ENCODE measurements at regions not wholly inside any gene's neighbourhood (a gene's known extent, or its start where the extent isn't known, plus 50 kb on each side); places are given as distances from the start of the nearest gene placed in this dataset.

DNA sequence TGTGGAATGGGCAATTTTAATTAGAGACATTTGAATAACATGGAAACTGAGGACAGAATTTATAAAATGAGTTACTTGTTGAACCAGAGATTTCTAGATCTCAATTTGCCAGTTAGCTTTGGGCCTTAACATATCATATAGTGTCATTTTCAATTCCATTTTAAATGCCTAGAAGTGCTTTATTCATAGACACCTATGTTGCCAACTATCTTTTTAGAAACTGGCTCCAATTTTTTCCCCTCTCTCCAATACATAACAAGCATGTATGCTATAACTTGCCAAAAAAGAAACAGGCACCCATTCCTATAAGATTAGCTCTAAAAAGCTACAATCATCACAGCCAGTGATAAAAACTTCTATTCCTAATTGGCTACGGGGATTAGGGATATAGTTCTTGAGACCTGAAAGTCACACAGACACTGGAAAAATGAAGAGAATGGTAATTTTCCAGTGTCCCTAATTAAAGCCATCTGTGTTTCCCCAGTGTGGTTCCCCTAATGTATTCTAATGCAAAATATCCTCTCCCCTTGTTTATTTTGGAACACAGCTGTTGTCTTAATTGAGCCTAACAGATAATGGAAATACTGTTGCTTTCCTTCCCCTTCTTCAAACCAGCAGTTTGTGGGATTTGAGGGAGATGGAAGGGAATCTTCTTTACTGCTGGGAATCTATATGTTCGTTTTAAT lies 205.5 kb upstream of the FSHR start:
- TF ChIP-seq CTCF (IDR thresholded peaks at IDR 0.05): no peak
- WGBS (ENCODE audit: insufficient coverage): no CpG with 5 or more reads among the region's 2 CpGs

GRCh38 chr2:49355611-49356010 lies 201.3 kb upstream of the FSHR start:
- no peak overlapping the region for H3K9ac ChIP-seq (ENCODE audit: insufficient read depth, low read length, poor library complexity, severe bottlenecking)
- H3K4me3 Mint-ChIP-seq: no peak overlapping the region
- peaks cover 0 to 9% (median 3%) of the 10 kb centered on the region in 7 donors for H3K9me3 Mint-ChIP-seq
- no peak overlapping the region for H3K27ac ChIP-seq (ENCODE audit: low read depth in 1 of 2, low read length in 2 of 2)
- H2AFZ ChIP-seq (ENCODE audit: insufficient read depth, low read depth, low read length, poor library complexity, severe bottlenecking): no peak overlapping the region
- H3K79me2 ChIP-seq (ENCODE audit: insufficient read depth, low read length): no peaks in the 10 kb centered on the region
- H3K4me1 ChIP-seq (ENCODE audit: control insufficient read depth in 1 of 2, insufficient read depth in 2 of 2, low read length in 2 of 2): no peaks in the 10 kb centered on the region
- DNase-seq: no peak
- no peaks in the 10 kb centered on the region for H3K36me3 Mint-ChIP-seq
- H3K4me2 ChIP-seq (replicated peaks; ENCODE audit: extremely low read depth, low read length, poor library complexity, severe bottlenecking): no peak overlapping the region
- H3K4me3 ChIP-seq (replicated peaks in 1 of 3; ENCODE audit: low read depth in 2 of 3, low read length in 3 of 3): no peak overlapping the region
- H3K27me3 Mint-ChIP-seq (ENCODE audit: low read depth in 3 of 3): no peaks in the 10 kb centered on the region
- no peaks in the 10 kb centered on the region for H4K20me1 ChIP-seq (ENCODE audit: insufficient read depth, low read length)
- no peaks in the 10 kb centered on the region for H3K27me3 ChIP-seq (ENCODE audit: control insufficient read depth in 2 of 2, insufficient read depth in 2 of 2, low read length in 2 of 2)
- TF ChIP-seq CTCF (IDR thresholded peaks at IDR 0.05): no peak
- no peak overlapping the region for H3K27ac Mint-ChIP-seq
- intact Hi-C loops (cut with micrococcal nuclease): no loop called here
- no peaks in the 10 kb centered on the region for H3K4me1 Mint-ChIP-seq
- H3K9me3 ChIP-seq (replicated peaks in 1 of 2; ENCODE audit: control insufficient read depth in 1 of 2, insufficient read depth in 1 of 2, low read length in 2 of 2): no peaks in the 10 kb centered on the region
- H3K36me3 ChIP-seq (replicated peaks in 1 of 2; ENCODE audit: control insufficient read depth in 1 of 2, insufficient read depth in 2 of 2, low read length in 2 of 2): no peaks in the 10 kb centered on the region

More for the DNA sequence above, 205.5 kb upstream of the FSHR start:
- H3K27ac ChIP-seq (ENCODE audit: low read depth in 1 of 2, low read length in 2 of 2): no peak overlapping the region
- H2AFZ ChIP-seq (ENCODE audit: insufficient read depth, low read depth, low read length, poor library complexity, severe bottlenecking): no peak overlapping the region
- intact Hi-C loops (cut with micrococcal nuclease): no loop called here
- Mint-ChIP-seq H3K4me1 (no peaks in the 10 kb centered on the region), H3K36me3 (no peaks in the 10 kb centered on the region), H3K27ac (no peak overlapping the region), H3K9me3 (peaks cover 0 to 16% (median 1%) of the 10 kb centered on the region in 7 donors), H3K27me3 (ENCODE audit: low read depth in 3 of 3) (no peaks in the 10 kb centered on the region), H3K4me3 (no peak overlapping the region)
- H3K79me2 ChIP-seq (ENCODE audit: insufficient read depth, low read length): no peaks in the 10 kb centered on the region
- no peak overlapping the region for H3K9ac ChIP-seq (ENCODE audit: insufficient read depth, low read length, poor library complexity, severe bottlenecking)
- no peaks in the 10 kb centered on the region for H4K20me1 ChIP-seq (ENCODE audit: insufficient read depth, low read length)
- H3K36me3 ChIP-seq (replicated peaks in 1 of 2; ENCODE audit: control insufficient read depth in 1 of 2, insufficient read depth in 2 of 2, low read length in 2 of 2): no peaks in the 10 kb centered on the region
- no peak for DNase-seq
- H3K4me3 ChIP-seq (replicated peaks in 1 of 3; ENCODE audit: low read depth in 2 of 3, low read length in 3 of 3): no peak overlapping the region
- H3K4me1 ChIP-seq (ENCODE audit: control insufficient read depth in 1 of 2, insufficient read depth in 2 of 2, low read length in 2 of 2): no peaks in the 10 kb centered on the region
- no peaks in the 10 kb centered on the region for H3K27me3 ChIP-seq (ENCODE audit: control insufficient read depth in 2 of 2, insufficient read depth in 2 of 2, low read length in 2 of 2)
- H3K9me3 ChIP-seq (replicated peaks in 1 of 2; ENCODE audit: control insufficient read depth in 1 of 2, insufficient read depth in 1 of 2, low read length in 2 of 2): peaks cover 0 to 7% of the 10 kb centered on the region in 2 donors
- H3K4me2 ChIP-seq (replicated peaks; ENCODE audit: extremely low read depth, low read length, poor library complexity, severe bottlenecking): no peak overlapping the region

All from CD14-positive monocyte (primary cell).